Panc1 (cell line): ENCODE measurements at regions not wholly inside any gene's neighbourhood (a gene's known extent, or its start where the extent isn't known, plus 50 kb on each side); places are given as distances from the start of the nearest gene placed in this dataset.

Source experiments
- CTCF ChIP-seq: fragments of 450-650 bp; IDR thresholded peaks from 2 replicates; pipeline ENCODE4 v1.5.1; 2017; ENCODE audit warnings: mild to moderate bottlenecking
- SIN3A ChIP-seq: IDR thresholded peaks from 2 replicates; pipeline ENCODE4 v1.6.1; 2012; ENCODE audit warnings: low read depth, mild to moderate bottlenecking, low read length, moderate library complexity, borderline replicate concordance; ENCODE audit not compliant: insufficient read depth
- TCF7L2 ChIP-seq: IDR thresholded peaks from 2 replicates; pipeline ENCODE4 v1.6.1; 2011; ENCODE audit warnings: mild to moderate bottlenecking, low read depth, low read length, inconsistent platforms

GRCh38 chr2:100670232-100670631 is 107.4 kb downstream of the PDCL3 start:
- TF ChIP-seq CTCF: no peak
- no peak for TF ChIP-seq TCF7L2
- TF ChIP-seq SIN3A: no peak
